ENCODE measurements at regions not wholly inside any gene's neighbourhood (a gene's known extent, or its start where the extent isn't known, plus 50 kb on each side); places are given as distances from the start of the nearest gene placed in this dataset.

GRCh38 chr12:18967814-18968213 is 161.7 kb upstream of the PLEKHA5 start:
- H3K27ac ChIP-seq, result no peak overlapping the region
- no peaks in the 10 kb centered on the region for H3K36me3 ChIP-seq
- no peaks in the 10 kb centered on the region for H3K9me3 ChIP-seq
- intact Hi-C loops (cut with DNase I), result no loop called here
- H3K27me3 ChIP-seq, result no peaks in the 10 kb centered on the region
- no peak for TF ChIP-seq CTCF (IDR thresholded peaks at IDR 0.05)
- DNase-seq (no peak), ATAC-seq (peak; percentile 85)
- no peaks in the 10 kb centered on the region for H3K4me1 ChIP-seq
- H3K4me3 ChIP-seq, result no peak overlapping the region

GRCh38 chr12:18969512-18969911 is 160.0 kb upstream of the PLEKHA5 start:
- no peak for ATAC-seq

GRCh38 chr12:18970603-18971002 is 158.9 kb upstream of the PLEKHA5 start:
- DNase-seq (no peak), ATAC-seq (no peak)
- Histone ChIP-seq H3K27me3 (no peaks in the 10 kb centered on the region), H3K9me3 (no peaks in the 10 kb centered on the region), H3K27ac (no peak overlapping the region), H3K36me3 (no peaks in the 10 kb centered on the region), H3K4me3 (no peak overlapping the region), H3K4me1 (no peaks in the 10 kb centered on the region)
- TF ChIP-seq CTCF (IDR thresholded peaks at IDR 0.05), result no peak
- intact Hi-C loops (cut with DNase I), result no loop called here

More at GRCh38 chr12:18969512-18969911, 160.0 kb upstream of the PLEKHA5 start:
- Histone ChIP-seq H3K27me3 (no peaks in the 10 kb centered on the region), H3K4me3 (no peak overlapping the region), H3K27ac (no peak overlapping the region), H3K36me3 (no peaks in the 10 kb centered on the region), H3K9me3 (no peaks in the 10 kb centered on the region), H3K4me1 (no peaks in the 10 kb centered on the region)
- intact Hi-C loops (cut with DNase I), result no loop called here
- no peak for DNase-seq
- no peak for TF ChIP-seq CTCF (IDR thresholded peaks at IDR 0.05)

DNA sequence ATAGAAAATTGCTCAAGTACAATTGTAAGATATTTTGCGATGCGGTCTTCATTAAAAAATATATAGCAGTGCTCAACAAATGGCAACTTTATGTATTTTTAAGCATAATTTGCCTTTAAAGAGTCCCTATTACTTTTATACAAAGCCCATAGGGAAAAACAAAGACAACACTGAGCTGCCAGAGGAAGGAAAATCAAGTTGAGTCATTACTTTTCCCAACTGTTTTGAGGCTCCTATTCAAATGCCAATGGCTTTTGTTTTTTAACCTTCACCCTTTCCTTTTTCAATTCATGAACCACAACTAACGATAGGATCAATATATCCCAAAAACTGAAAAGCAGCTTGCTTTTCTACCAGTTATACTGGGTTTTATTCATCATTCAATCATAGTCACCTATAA is 157.6 kb upstream of the PLEKHA5 start:
- ATAC-seq (no peak), DNase-seq (no peak)
- Histone ChIP-seq H3K4me3 (no peak overlapping the region), H3K36me3 (no peaks in the 10 kb centered on the region), H3K27me3 (no peaks in the 10 kb centered on the region), H3K4me1 (no peaks in the 10 kb centered on the region), H3K9me3 (no peaks in the 10 kb centered on the region), H3K27ac (no peak overlapping the region)
- intact Hi-C loops (cut with DNase I), result no loop called here
- no peak for TF ChIP-seq CTCF (IDR thresholded peaks at IDR 0.05)

DNA sequence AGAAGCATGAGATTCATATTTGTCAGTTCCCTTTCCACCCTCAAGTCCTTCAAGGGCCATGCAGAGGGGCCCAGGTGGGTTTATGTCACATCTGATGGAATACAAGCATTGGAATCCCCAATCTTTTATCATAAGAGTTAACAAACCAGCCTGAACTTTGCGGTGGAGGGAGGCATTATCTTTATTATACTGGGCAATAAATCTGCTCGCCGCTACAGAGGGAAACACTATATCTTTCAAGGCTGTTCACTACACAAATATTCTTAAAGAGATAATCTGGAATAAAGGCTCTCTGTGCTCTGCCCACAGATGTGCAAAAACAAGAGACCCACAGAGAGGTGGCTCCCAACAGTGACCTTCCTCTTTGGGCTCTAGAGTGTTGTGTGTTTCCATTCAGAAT is 153.6 kb upstream of the PLEKHA5 start:
- Histone ChIP-seq H3K27me3 (no peaks in the 10 kb centered on the region), H3K4me3 (no peak overlapping the region), H3K36me3 (no peaks in the 10 kb centered on the region), H3K4me1 (no peaks in the 10 kb centered on the region), H3K27ac (no peak overlapping the region), H3K9me3 (no peaks in the 10 kb centered on the region)
- intact Hi-C loops (cut with DNase I), result no loop called here
- DNase-seq (no peak), ATAC-seq (no peak)
- TF ChIP-seq CTCF (IDR thresholded peaks at IDR 0.05), result no peak

GRCh38 chr12:18979401-18980126 is 150.0 kb upstream of the PLEKHA5 start:
- Histone ChIP-seq H3K36me3 (no peaks in the 10 kb centered on the region), H3K9me3 (no peaks in the 10 kb centered on the region), H3K4me3 (no peak overlapping the region), H3K4me1 (no peaks in the 10 kb centered on the region), H3K27ac (no peak overlapping the region), H3K27me3 (no peaks in the 10 kb centered on the region)
- intact Hi-C loops (cut with DNase I), result no loop called here
- DNase-seq (no peak), ATAC-seq (no peak)
- no peak for TF ChIP-seq CTCF (IDR thresholded peaks at IDR 0.05)
